ENCODE measurements at regions not wholly inside any gene's neighbourhood (a gene's known extent, or its start where the extent isn't known, plus 50 kb on each side); places are given as distances from the start of the nearest gene placed in this dataset.

GRCh38 chr16:85376292-85377095 is 236.6 kb upstream of the GSE1 start:
- DNase-seq (ENCODE audit: low read depth), result no peak

- DNase-seq (ENCODE audit: low read depth), result no peak
Measured at GRCh38 chr16:85377388-85378144, 235.6 kb upstream of the GSE1 start.

GRCh38 chr16:85378145-85379040 is 234.7 kb upstream of the GSE1 start:
- DNase-seq (ENCODE audit: low read depth), result no peak

GRCh38 chr16:85379041-85380001 is 233.8 kb upstream of the GSE1 start:
- DNase-seq (ENCODE audit: low read depth), result no peak

- no peak for DNase-seq (ENCODE audit: low read depth)
Measured at GRCh38 chr16:85380002-85380395, 233.1 kb upstream of the GSE1 start.

GRCh38 chr16:85380905-85381737 is 232.0 kb upstream of the GSE1 start:
- no peak for DNase-seq (ENCODE audit: low read depth)

GRCh38 chr16:85381738-85382592 is 231.2 kb upstream of the GSE1 start:
- no peak for DNase-seq (ENCODE audit: low read depth)

- DNase-seq (ENCODE audit: low read depth), result no peak
Measured at GRCh38 chr16:85382717-85383118, 230.4 kb upstream of the GSE1 start.

GRCh38 chr16:85383836-85384832 is 229.0 kb upstream of the GSE1 start:
- no peak for DNase-seq (ENCODE audit: low read depth)

- DNase-seq (ENCODE audit: low read depth), result no peak
Measured at GRCh38 chr16:85384833-85385462, 228.2 kb upstream of the GSE1 start.

- no peak for DNase-seq (ENCODE audit: low read depth)
Measured at GRCh38 chr16:85385463-85386331, 227.4 kb upstream of the GSE1 start.

GRCh38 chr16:85386467-85387170 is 226.5 kb upstream of the GSE1 start:
- DNase-seq (ENCODE audit: low read depth), result no peak

GRCh38 chr16:85387171-85387507 is 226.0 kb upstream of the GSE1 start:
- DNase-seq (ENCODE audit: low read depth), result no peak

GRCh38 chr16:85387731-85388295 is 225.3 kb upstream of the GSE1 start:
- DNase-seq (ENCODE audit: low read depth), result no peak

- no peak for DNase-seq (ENCODE audit: low read depth)
Measured at GRCh38 chr16:85389679-85390470, 223.2 kb upstream of the GSE1 start.

Data from stimulated activated CD8-positive, alpha-beta memory T cell treated with anti-CD3 and anti-CD28 coated beads, Interleukin-12 subunit alpha, Interleukin-12 subunit beta, amount 100 ng/mL, for 4 hours (primary cell).